CMK (cell line): ENCODE measurements at regions not wholly inside any gene's neighbourhood (a gene's known extent, or its start where the extent isn't known, plus 50 kb on each side); places are given as distances from the start of the nearest gene placed in this dataset.
"Not testable (repeated sequence)": the region's sequence is repeated elsewhere in the genome, so short reads cannot be mapped to it uniquely, and the experiment has no call there.

Source experiments
- DNase-seq: peaks from one replicate; pipeline ENCODE4 v3.0.0-alpha.2; 2010; ENCODE audit warnings: low read depth

- not testable (repeated sequence) for DNase-seq
Observed at GRCh38 chr5:91241460-91241859, 141.7 kb downstream of the ARRDC3 start.

- no peak for DNase-seq
Observed at GRCh38 chr5:91240175-91240574, 142.9 kb downstream of the ARRDC3 start.

GRCh38 chr5:91235271-91235694, 147.8 kb downstream of the ARRDC3 start:
- DNase-seq = no peak

DNA sequence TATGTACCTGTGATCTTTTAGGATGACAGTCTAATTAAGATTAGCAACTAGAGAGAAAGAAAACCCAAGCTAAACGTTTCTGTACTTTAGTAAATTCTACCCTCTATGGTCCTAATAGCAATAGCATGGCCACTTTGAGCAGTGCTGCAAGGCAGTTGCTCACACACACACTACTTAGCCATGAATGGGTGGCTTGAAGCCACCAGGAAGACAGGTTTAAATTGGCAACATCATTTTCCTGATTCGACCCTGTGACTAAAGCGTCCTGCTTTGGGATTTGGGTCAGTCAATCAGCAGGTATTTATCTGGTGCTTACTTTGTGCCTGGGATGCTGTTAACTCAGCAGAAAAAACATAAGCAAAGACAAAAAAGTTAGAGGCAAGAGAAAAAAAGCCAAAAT, 150.6 kb downstream of the ARRDC3 start:
- DNase-seq = no peak

DNA sequence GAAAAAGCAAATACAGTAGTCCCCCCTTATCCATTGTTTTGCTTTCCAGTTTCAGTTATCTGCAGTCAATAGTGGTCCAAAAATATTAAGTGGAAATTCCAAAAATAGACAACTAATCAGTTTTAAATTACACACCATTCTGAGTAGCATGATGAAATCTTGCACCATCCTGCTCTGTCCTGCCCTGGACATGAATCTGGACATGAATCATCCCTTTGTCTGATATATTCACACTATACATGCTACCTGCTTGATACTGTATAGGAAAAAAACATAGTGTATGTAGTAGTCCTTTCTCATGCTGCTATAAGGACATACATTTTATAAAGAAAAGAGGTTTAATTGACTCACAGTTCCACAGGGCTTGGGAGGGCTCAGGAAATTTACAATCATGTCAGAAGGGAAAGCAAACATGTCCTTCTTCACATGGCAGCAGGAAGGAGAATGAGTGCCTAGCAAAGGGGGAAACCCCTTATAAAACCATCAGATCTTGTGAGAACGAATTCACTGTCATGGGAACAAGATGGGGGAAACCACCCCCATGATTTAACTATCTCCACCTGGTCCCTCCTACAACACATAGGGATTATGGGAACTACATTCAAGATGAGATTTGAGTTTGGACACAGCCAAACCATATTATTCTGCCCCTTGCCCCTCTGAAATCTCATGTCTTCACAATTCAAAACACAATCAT, 153.9 kb downstream of the ARRDC3 start:
- DNase-seq = no peak

DNA sequence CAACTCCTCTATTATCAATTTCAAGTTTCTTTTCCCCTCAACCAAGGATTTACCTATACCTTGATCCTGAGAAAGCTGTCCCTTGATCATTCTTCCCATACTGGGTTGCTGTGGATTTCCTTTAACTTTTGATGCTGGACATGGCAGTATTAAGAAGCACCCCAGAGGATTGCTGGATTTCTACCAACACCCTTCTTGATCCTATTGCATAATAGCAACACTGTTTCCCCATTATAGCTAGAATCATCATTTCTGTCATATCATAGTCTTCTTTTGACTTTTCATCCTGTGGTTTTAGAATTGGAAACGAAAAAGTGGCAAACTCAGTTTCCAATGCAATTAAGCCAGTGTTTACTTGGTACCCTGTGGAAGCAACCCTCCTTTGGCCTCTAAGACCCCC, 154.9 kb downstream of the ARRDC3 start:
- DNase-seq = no peak

GRCh38 chr5:91225848-91226686, 157.1 kb downstream of the ARRDC3 start:
- no peak for DNase-seq

- DNase-seq = no peak
Observed at GRCh38 chr5:91224969-91225368, 158.1 kb downstream of the ARRDC3 start.

GRCh38 chr5:91224456-91224855, 158.7 kb downstream of the ARRDC3 start:
- DNase-seq = no peak

DNA sequence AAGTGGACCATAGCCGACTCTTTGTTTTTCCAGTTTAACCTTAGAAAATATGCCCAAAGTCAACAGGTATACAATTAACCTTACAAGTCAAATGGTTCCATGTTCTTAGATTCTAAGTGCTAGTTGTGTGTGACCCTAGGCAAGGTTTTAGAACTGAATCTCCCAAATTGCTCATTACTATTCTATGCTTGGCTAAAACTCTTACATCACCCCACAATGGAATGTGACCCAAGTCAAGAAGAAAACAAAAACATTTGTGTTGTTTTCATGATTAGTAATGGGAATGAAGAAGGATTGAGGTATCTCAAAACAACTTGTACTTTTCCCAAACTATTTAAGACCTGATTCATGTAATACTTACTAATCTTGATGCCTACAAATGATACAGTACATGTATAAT, 159.2 kb downstream of the ARRDC3 start:
- DNase-seq = no peak

- no peak for DNase-seq
Observed at GRCh38 chr5:91222482-91222881, 160.6 kb downstream of the ARRDC3 start.

- no peak for DNase-seq
Observed at GRCh38 chr5:91221917-91222316, 161.2 kb downstream of the ARRDC3 start.

DNA sequence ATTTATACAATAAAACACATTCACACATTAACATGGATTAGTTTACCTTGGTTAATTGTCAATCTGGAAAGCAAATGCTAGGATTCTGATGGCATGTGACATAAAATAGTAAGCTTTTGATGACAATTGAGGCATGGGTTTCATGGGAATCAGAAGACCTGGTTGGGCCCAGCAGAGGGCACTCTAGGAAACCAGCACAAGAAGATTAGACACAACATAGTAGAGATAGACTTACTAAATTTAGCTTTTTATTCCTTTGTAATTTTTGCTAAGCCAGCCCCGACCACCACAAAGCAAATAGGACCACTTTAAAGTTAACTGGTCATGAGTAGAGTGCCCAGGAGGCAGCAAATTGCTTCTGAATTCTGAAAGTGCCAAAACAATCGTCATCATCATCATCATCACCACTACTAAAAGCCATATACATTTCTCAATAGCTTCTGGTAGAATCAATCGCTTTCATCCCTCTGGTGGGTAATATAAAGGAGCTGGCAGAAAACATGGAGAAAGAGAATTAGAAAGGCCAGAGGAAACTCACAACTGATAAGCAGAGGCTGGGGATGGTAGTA, 163.2 kb downstream of the ARRDC3 start:
- DNase-seq = no peak

DNA sequence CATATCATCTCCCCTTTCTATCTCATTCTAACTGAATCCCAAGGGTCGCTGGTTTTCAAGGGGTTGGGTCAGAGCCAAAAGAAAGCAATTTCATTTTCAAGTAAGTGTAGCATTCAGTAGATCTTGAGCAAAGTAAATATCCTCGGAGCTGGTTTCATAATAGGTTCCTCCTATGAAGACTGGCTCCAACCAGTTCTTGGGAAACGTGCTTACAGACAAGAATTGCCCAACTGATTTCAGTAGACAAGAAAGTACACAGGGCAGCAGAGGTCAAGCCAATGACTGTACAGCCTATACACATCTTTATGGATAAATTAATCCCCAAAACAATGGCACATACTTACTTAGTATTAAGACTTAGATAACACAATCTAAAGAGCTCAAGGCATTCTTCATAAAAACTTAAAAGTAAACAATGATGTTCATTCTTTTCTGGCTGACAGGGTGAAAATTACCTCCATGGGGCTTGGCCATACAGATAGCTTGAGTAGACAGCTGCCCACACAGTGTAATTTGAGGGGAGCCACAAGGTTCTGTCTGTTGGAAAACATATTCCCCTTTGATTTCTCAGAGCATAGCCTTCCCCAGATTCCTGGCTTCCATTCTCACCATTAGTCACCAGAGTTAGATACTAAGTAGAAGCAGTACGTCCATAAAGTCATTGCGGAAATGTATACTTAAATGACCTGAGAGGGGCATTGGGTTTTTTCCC, 163.9 kb downstream of the ARRDC3 start:
- DNase-seq = no peak

DNA sequence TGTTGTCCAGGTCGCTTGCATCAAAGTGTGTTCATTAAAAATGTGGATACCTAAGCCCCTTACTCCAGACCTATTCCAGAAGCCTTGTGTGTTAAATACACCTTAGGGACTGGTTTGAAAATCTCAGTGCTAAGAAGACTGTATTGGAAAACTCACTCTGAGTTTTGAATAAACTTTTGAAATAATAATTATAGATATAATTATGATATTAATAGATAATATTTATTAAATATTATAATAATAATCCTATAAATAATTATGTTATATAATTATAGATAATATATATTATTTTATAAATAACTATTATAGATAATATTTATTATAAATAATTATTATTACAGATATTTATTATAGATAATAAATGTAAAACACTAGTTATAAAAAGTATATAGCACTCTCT, 165.3 kb downstream of the ARRDC3 start:
- no peak for DNase-seq

DNA sequence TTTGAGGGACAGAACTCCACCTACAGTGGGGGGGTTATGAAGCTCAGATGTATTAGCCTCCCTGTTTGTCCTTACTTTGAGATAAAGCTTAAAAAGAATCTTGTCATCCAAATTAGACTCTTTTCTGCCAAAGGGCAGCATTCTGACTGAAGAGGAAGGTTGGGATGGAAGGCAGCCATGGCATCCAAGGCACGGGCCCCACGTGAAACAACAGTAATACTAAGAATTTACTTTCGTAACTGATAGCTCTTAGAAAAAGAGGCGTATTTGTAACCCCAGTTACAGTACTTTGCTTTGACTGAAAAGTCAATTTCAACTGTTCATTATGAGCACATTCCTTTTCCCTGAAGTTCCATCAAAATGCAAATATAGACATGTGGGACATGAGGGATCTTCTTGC, 168.5 kb downstream of the ARRDC3 start:
- DNase-seq = no peak
